NCI-H2196 treated with DMSO at 0.1 percent for 48 hours (cell line): ENCODE measurements at regions not wholly inside any gene's neighbourhood (a gene's known extent, or its start where the extent isn't known, plus 50 kb on each side); places are given as distances from the start of the nearest gene placed in this dataset.

ENCODE experiments used
- DNase-seq: peaks from one replicate; lab custom pipeline; 2025; ENCODE audit not compliant: unreplicated experiment; lab: John Stamatoyannopoulos, UW

GRCh38 chr10:78800535-78801320, 268.0 kb upstream of the ZMIZ1 start:
- no peak for DNase-seq

GRCh38 chr10:78802431-78802830, 266.3 kb upstream of the ZMIZ1 start:
- DNase-seq: no peak

- no peak for DNase-seq
These were observed 265.9 kb upstream of the ZMIZ1 start for GRCh38 chr10:78802866-78803265.

- no peak for DNase-seq
These were observed 265.1 kb upstream of the ZMIZ1 start for GRCh38 chr10:78803710-78804109.

GRCh38 chr10:78804411-78805032, 264.2 kb upstream of the ZMIZ1 start:
- DNase-seq: no peak

- no peak for DNase-seq
These were observed 263.6 kb upstream of the ZMIZ1 start for GRCh38 chr10:78805176-78805575.

GRCh38 chr10:78806681-78807221, 262.0 kb upstream of the ZMIZ1 start:
- DNase-seq: no peak

GRCh38 chr10:78807504-78808203, 261.1 kb upstream of the ZMIZ1 start:
- DNase-seq: no peak

- no peak for DNase-seq
These were observed 260.5 kb upstream of the ZMIZ1 start for GRCh38 chr10:78808286-78808685.

- DNase-seq: no peak
These were observed 259.9 kb upstream of the ZMIZ1 start for GRCh38 chr10:78808736-78809367.

GRCh38 chr10:78811174-78811573, 257.6 kb upstream of the ZMIZ1 start:
- DNase-seq: no peak

- no peak for DNase-seq
These were observed 256.0 kb upstream of the ZMIZ1 start for GRCh38 chr10:78812571-78813318.

- no peak for DNase-seq
These were observed 255.2 kb upstream of the ZMIZ1 start for GRCh38 chr10:78813526-78813925.

GRCh38 chr10:78813998-78814399, 254.8 kb upstream of the ZMIZ1 start:
- DNase-seq: no peak

GRCh38 chr10:78814407-78814806, 254.4 kb upstream of the ZMIZ1 start:
- DNase-seq: no peak

- no peak for DNase-seq
These were observed 252.9 kb upstream of the ZMIZ1 start for GRCh38 chr10:78815702-78816334.

GRCh38 chr10:78817361-78817760, 251.4 kb upstream of the ZMIZ1 start:
- no peak for DNase-seq

GRCh38 chr10:78817804-78818203, 251.0 kb upstream of the ZMIZ1 start:
- DNase-seq: no peak

GRCh38 chr10:78819361-78820006, 249.3 kb upstream of the ZMIZ1 start:
- DNase-seq: no peak

- DNase-seq: no peak
These were observed 248.8 kb upstream of the ZMIZ1 start for GRCh38 chr10:78820007-78820362.
